Endometrial microvascular endothelial cells (primary cell): ENCODE measurements at regions not wholly inside any gene's neighbourhood (a gene's known extent, or its start where the extent isn't known, plus 50 kb on each side); places are given as distances from the start of the nearest gene placed in this dataset.
"Not testable (repeated sequence)": the region's sequence is repeated elsewhere in the genome, so short reads cannot be mapped to it uniquely, and the experiment has no call there.

Source experiments
- in situ Hi-C: cut with HindIII; loops from 2 replicates; pipeline ENCODE4 v1.10.0; 2017; ENCODE audit warnings: low sequenced_read_pairs, low pct_unique_long_range_greater_than_20kb; ENCODE audit errors: inconsistent ontology term

DNA sequence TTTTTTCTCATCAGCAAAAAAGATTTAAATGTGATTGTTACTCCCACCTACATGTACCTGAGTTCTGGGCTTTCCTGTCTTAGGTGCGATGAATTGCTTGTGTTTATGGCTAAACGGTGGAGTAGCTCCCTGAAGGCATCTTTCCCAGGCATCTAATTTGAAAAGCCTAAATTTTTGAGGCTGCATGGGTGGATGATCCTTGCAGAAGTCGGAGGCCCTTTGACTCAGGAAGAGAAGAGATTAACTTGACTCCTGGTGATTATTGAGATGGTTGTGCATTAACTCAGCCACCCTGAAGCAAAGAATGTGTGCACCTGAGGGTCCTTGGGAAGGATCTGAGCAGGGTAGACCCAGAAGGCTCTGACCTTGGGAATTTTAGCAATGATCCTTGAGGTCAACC lies 155.6 kb upstream of the SEMA3C start:
- in situ Hi-C loops: no loop called here

DNA sequence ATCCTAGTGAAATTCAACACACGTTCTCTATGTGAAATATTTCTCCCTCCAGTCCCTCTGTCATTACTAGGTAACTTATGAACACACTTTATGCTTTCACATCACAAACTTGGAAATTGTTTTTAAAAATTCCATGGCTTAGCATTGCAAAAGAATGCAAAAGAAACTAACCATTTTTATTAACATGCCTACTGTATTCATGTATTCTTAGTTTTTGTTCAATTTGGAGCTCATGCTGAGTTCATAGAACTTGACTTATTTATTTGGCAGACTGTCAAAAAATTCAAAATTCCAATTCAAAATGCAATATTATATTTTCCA lies 155.0 kb upstream of the SEMA3C start:
- in situ Hi-C loops: no loop called here

DNA sequence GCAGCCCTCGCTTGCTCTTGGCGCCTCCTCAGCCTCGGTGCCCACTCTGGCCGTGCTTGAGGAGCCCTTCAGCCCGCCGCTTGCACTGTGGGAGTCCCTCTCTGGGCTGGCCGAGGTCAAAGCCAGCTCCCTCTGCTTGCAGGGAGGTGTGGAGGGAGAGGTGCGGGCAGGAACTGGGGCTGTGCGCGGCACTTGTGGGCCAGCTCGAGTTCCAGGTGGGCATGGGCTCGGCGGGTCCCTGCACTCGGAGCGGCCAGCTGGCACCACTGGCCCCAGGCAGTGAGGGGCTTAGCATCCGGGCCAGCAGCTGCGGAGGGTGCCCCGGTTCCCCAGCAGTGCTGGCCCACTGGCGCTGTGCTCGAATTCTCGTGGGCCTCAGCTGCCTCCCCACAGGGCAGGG lies 152.1 kb upstream of the SEMA3C start:
- in situ Hi-C loops: no loop called here

DNA sequence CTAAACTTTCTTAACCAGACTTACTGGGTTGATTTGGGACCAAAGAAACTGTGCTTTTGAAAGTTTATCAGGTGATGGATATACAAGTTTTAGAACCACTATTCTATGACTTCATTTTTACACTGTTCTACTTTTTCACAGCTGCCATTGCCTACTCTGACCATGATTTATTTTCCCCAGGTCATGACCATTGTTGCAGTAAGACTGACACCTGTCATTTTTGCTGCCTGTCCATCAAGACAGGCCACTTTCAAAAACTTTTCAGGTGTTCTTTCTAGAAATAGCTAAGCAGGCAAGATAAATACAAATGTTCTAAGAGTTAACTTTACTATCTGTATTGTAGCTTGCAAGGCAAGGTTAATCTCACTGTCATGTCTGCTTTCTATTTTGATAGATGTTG lies 147.9 kb upstream of the SEMA3C start:
- in situ Hi-C loops: no loop called here

DNA sequence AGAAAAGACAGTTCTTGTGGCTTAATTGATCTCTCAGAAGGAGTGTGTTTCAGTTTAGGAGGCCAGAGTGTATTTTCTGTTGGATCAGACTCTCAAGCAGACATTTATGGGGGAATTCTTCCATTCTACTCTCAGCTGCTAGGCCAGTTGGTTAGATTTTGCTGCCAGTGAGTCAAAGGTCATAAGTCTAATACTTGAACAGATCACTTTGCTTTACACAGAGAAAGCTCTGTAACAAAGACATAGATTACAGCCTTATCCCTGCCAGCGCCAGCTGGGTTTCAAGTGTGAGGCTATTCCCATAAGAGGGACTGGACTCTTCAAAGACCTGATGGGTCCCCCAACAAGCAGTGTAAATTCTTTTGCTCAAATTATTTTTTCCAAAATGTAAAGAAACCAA lies 145.6 kb upstream of the SEMA3C start:
- in situ Hi-C loops: no loop called here

DNA sequence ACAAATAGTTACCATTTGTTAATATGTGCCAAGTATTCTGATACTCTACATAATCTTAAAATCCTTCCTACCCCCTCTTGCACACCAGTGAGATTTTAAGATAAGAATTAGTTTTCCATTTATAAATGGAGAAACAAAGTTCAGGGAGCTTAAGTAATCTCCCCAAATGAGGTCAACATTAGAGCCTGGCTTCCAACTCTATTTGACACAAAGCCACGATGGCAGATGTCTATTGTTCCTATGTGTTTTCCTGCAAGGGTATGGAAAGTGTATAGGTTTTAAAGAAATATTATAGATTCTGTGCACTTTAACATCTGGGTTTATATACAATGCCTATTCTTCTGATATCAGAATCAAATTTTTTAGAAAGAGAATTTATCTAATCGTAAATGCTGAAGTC lies 143.9 kb upstream of the SEMA3C start:
- in situ Hi-C loops: no loop called here

DNA sequence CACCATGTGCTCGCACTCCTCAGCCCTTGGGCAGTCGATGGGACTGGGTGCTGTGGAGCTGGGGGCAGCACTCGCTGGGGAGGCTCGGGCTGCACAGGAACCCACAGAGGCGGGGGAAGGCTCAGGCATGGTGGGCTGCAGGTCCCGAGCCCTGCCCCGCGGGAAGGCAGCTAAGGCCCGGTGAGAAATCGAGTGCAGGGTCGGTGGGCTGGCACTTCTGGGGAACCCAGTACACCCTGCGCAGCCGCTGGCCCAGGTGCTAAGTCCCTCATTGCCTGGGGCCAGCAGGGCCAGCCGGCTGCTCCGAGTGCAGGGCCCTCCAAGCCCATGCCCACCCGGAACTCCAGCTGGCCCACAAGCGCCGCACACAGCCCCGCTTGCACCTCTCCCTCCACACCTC lies 138.6 kb upstream of the SEMA3C start:
- in situ Hi-C loops: not testable (repeated sequence)

DNA sequence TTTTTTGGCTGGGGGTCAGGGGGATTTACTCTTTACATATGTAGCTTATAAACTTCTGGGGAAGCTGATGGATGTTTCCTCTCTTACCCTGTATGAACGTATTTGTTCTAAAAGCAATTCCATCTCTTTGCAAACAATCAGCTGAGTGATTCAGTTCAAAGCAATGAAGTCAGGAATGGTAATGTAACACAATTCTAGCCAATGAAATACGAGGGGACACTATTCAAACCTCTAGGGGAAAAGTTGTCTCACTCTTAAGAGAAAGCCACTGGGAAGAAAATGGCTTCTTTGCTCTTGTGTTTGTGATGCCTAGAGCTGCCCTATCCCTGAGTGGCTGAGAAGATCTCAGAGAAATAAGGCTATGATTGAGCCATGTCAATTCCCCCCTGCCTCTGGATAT lies 134.8 kb upstream of the SEMA3C start:
- in situ Hi-C loops: no loop called here

DNA sequence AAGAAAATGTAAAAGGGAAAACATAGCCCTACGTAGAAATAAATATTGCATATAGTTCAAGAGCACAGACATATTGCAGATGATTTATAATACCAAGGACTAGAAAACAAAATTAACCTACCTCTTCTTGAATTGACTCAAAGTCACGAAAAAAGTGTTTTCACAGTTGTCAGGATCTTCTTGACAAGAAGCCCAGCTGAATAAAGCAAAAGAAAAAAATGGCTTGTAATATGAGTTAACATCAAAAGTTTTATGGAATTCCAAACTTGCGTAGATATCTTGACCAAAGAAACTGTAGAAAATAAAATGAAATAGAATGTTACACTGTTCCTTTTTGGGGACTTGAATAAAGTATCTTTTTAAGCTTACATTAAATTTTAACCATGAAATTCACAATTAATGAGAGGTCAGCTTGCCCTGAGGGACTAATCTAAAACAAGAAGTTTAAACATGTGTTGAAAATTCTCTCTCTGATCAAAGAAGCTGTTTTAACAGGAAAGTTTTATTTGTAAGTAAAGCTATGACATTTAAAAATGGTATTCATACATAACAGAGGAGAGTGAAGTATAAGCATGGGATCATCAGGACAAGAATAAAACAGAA lies 133.1 kb upstream of the SEMA3C start:
- in situ Hi-C loops: no loop called here

DNA sequence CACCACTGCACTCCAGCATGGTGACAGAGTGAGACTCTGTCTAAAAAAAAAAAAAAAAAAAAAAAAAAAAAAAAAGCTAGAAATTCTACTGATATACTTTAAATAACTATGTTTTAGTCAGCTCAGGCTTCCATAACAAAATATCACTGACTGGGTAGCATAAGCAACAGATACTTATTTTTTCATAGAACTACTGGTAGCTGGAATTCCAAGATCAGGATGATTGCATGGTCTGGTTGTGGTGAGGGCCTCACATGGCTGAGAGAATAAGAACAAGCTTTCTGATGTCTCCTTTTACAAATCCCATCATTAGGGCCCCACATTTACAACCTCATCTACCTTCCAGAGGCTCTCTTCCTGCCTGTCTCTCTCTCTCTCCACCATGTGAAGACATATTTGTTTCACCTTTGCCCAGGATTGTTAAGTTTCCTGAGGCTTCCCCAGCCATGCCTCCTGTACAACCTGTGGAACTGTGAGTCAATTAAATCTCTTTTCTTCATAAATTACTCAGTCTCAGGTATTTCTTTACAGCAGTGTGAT lies 126.7 kb upstream of the SEMA3C start:
- in situ Hi-C loops: no loop called here

DNA sequence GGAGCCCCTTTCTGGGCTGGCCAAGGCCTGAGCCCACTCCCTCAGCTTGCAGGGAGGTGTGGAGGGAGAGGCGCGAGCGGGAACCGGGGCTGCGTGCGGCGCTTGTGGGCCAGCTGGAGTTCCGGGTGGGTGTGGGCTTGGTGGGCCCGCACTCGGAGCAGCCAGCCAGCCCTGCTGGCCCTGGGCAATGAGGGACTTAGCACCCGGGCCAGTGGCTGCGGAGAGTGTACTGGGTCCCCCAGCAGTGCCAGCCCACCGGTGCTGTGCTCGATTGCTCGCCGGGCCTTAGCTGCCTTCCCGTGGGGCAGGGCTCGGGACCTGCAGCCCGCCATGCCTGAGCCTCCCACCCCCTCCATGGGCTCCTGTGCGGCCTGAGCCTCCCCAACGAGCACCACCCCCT lies 123.8 kb upstream of the SEMA3C start:
- in situ Hi-C loops: not testable (repeated sequence)

DNA sequence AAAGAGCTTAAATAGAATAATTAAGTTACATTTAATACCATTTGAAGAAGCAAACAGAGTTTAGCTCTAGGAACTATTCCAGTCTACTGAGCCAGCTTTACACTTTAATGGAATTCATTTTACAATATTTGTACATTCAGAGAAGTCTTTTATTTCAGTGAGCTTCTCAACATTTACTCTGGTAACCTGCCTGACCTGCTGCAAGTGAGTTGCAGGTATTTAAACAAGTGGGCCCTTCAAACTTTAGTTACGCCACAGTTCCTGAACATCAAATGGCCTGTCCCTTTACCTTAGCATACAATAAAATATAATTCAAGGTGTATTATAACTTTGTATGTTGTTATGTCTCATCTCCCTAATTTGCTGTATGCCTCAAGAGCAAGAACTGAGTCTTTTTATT lies 121.6 kb upstream of the SEMA3C start:
- in situ Hi-C loops: no loop called here

DNA sequence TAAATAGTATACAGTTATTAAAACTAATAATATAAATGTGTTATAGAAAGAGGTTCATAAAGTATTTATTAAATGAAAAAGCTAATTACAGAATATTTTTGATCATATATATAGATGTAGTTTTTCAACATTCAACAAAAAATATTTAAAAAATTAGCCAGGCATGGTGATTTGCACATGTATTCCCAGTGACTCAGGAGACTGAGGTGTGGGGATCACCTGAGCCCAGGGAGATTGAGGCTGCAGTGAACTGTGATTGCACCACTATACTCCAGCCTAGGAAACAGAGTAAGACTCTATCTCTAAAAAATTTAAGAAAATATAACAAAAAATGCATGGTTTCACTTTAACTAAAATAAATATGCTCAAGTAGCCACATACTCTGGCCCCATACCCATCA lies 118.0 kb upstream of the SEMA3C start:
- in situ Hi-C loops: no loop called here

DNA sequence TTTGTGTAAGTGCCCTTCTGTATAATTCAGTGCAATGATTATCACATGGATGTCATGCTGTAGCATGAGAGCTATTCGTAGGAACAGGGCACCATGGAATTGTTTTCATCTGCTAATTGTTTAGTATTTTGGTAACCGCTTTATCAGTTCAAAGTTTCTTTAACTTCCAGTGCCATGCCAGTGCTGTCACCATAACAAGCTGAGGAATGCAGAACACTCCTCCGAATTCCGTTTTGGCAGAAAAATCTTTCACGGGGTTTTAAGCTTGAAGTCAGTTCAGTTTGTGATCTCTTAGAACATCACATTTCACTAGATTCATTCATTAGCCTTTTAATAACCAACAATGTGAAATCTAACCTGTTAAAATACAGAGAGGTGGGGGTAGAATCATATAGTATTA lies 117.2 kb upstream of the SEMA3C start:
- in situ Hi-C loops: no loop called here

DNA sequence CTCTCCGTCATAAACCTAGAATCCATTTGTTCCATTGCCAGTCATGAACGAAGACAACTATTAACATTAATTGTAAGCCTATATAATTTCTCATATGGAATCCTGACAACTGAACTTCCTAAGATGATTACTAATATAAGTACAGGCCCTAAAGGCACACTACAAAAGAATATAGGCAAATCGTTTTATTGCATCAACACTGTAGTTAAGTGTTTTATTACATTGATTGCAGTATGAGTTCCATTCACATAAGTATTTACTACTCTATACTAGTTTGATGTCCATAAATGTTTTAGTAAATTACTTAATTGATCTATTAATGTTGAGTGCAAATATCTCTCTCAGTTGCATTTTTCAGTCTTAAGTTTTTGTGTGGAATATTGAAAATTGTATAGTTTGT lies 113.1 kb upstream of the SEMA3C start:
- in situ Hi-C loops: no loop called here

DNA sequence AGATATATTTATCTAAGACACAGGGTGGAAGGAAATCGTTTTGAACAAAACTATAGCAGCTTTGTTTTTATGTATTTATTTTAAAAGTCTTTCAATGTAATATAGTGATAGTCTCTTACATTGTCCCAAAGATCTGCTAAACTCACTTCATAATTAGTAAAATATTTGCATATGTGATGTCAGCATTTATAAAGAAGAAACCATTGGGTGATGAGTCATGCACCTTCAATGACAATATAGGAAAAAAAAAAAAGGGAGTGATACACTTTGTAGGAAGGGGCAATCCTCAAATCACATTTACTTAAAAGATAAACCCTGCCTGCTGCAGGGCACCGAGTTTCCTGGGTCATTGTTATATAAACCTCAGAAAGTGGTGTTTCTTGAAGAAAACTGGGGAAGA lies 112.4 kb upstream of the SEMA3C start:
- in situ Hi-C loops: no loop called here

DNA sequence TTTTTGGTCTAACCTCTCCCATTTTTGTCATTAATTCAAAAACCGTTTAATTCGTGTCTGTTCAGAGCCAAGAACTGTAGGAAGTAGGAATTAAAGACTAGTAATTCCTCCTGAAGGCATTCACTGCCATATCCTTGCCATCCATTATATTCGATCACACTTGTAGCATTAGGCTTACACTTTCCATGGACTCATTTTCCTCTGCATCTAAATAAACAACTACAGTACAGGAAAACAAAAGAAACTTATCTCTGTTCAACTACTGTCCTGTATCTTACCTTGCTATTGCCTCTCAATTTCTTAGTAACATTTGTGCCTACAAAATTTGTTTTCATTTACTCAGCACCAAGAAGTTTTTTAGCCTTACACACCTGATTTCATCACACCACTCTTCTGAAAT lies 111.6 kb upstream of the SEMA3C start:
- in situ Hi-C loops: no loop called here

DNA sequence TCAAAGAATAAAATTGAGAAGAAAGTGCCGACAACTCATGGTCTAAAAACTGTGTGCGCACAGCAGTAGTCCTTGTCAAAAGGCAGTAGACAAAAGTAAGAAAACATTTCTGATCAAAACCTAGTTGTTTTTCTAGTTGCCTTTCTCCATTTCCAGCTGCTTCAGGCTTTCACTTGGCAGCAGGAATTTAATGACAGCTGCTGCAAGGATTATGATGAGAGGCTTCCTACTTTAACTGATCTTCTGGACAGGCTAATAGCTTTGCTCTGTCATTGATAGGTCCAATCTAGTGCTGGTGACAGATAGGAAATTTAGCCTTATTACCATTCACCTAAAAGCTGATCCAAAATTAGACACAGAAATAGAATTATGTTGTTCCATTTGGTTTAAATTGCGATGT lies 110.7 kb upstream of the SEMA3C start:
- in situ Hi-C loops: no loop called here

DNA sequence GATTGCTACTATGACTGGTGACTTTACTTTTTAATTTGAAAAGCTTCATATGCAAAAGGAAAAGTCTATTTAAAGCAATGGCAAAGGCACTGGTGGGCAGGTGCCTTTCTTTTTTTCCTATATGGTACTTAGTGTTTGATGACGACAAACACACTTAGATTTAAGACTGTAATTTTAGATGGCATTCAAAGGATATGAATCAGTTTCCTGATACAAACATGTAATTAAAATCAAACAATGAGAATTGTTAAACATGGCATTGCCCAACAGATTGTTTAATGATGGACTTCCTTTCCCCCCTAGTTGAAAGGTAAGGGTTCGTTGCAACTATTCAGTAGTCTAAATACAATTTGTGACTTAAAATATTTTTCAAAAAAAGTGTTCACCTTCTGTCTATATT lies 106.5 kb upstream of the SEMA3C start:
- in situ Hi-C loops: no loop called here

DNA sequence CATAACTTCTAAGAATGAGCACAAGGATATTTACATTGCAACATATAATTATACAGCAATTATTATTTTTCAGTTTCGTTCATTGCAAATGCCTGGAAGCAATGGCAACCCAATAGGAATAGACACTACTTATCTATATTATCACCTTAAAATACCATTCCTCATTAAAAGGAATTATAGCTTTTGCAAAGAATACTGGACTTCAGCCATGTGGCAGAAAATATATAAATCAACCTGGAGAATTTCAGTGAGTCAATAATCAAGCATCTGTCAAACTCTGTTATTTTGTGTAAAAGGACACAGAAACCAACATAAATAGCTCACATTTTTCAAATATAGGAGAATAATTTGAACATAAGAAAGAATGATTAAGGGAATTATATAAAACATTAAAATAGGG lies 96.1 kb upstream of the SEMA3C start:
- in situ Hi-C loops: no loop called here

DNA sequence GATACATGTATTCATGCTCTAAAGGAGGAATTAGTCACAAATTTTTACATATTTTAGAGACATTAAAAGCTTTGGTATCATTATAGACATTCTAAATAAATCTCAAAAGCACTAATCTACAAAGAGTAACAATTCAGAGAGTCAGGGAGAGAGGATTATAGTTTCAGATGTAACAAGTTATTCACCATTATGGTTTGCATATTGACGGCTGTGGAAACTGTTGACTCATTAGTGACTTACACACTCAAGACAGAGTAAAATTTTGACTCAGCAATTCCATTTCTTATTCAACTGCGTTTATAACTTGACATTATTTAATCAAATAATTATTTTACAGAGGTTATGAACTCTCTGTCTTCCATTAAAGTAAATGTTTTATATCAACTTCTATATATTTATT lies 95.4 kb upstream of the SEMA3C start:
- in situ Hi-C loops: no loop called here
